ENCODE measurements at regions not wholly inside any gene's neighbourhood (a gene's known extent, or its start where the extent isn't known, plus 50 kb on each side); places are given as distances from the start of the nearest gene placed in this dataset.

DNA sequence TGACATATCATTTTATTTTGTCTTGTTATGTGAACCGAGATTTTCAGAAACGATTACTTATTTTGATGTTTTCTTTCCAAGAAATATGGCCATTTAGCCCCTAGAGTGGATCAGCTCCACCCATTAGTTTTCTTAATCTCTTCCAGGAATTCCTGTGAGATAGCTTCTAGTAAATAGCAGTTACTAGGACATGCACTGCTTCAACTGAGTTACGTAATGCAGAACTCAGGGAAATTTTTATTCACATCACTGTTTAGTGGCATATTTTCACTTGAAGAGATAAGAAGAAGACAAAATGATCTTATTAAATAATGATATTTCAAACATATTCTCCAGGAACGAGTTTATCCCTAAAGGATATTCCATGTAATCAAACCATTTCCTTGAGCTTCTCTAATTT is 573.5 kb upstream of the CNTNAP5 start:
- TF ChIP-seq, protein P1, sequence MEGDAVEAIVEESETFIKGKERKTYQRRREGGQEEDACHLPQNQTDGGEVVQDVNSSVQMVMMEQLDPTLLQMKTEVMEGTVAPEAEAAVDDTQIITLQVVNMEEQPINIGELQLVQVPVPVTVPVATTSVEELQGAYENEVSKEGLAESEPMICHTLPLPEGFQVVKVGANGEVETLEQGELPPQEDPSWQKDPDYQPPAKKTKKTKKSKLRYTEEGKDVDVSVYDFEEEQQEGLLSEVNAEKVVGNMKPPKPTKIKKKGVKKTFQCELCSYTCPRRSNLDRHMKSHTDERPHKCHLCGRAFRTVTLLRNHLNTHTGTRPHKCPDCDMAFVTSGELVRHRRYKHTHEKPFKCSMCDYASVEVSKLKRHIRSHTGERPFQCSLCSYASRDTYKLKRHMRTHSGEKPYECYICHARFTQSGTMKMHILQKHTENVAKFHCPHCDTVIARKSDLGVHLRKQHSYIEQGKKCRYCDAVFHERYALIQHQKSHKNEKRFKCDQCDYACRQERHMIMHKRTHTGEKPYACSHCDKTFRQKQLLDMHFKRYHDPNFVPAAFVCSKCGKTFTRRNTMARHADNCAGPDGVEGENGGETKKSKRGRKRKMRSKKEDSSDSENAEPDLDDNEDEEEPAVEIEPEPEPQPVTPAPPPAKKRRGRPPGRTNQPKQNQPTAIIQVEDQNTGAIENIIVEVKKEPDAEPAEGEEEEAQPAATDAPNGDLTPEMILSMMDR (IDR thresholded peaks at IDR 0.05) = no peak
- no peak for TF ChIP-seq POLR2A (IDR thresholded peaks at IDR 0.05)
- no peak for TF ChIP-seq EP300 (IDR thresholded peaks at IDR 0.05)

All from tibial nerve (tissue), 4 donors.